ENCODE measurements at regions not wholly inside any gene's neighbourhood (a gene's known extent, or its start where the extent isn't known, plus 50 kb on each side); places are given as distances from the start of the nearest gene placed in this dataset.

DNA sequence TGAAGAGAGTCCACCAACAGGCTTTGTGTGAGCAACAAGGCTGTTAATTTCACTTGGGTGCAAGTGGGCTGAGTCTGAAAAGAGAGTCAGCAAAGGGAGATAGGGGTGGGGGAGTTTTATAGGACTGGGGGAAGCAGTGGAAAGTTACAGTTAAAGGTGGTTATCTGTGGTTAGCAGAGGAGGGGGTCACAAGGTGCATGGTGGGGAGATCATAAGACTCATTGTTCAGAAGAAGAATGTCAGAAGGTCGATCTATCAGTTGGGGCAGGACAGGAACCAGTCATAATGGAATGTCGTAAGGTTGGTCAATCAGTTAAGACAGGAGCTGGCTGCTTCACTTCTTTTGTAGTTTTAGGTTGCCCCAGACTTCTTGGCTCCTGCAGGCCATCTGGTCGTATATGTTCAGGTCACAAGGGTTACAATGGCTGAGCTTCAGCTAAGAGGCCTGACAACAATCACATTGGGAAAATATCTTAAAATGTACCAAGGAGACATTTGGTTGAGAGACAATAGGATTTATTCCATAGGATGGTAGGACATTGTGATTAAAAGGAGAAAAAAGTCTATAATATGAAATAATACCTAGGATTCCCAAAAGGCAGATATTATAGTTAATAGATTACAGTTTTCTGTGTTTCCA is 356.4 kb downstream of the ANKRD7 start:
- intact Hi-C loops (cut with micrococcal nuclease) = no loop called here
- DNase-seq = no peak
- Histone ChIP-seq H3K9me3 (replicated peaks) (no peaks in the 10 kb centered on the region), H3K4me1 (no peaks in the 10 kb centered on the region), H3K36me3 (no peaks in the 10 kb centered on the region), H3K27ac (replicated peaks) (no peak overlapping the region), H3K4me3 (no peak overlapping the region), H3K27me3 (ENCODE audit: low read depth) (no peaks in the 10 kb centered on the region)
- TF ChIP-seq, protein P1, sequence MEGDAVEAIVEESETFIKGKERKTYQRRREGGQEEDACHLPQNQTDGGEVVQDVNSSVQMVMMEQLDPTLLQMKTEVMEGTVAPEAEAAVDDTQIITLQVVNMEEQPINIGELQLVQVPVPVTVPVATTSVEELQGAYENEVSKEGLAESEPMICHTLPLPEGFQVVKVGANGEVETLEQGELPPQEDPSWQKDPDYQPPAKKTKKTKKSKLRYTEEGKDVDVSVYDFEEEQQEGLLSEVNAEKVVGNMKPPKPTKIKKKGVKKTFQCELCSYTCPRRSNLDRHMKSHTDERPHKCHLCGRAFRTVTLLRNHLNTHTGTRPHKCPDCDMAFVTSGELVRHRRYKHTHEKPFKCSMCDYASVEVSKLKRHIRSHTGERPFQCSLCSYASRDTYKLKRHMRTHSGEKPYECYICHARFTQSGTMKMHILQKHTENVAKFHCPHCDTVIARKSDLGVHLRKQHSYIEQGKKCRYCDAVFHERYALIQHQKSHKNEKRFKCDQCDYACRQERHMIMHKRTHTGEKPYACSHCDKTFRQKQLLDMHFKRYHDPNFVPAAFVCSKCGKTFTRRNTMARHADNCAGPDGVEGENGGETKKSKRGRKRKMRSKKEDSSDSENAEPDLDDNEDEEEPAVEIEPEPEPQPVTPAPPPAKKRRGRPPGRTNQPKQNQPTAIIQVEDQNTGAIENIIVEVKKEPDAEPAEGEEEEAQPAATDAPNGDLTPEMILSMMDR (IDR thresholded peaks at IDR 0.05; ENCODE audit: borderline replicate concordance) = no peak

DNA sequence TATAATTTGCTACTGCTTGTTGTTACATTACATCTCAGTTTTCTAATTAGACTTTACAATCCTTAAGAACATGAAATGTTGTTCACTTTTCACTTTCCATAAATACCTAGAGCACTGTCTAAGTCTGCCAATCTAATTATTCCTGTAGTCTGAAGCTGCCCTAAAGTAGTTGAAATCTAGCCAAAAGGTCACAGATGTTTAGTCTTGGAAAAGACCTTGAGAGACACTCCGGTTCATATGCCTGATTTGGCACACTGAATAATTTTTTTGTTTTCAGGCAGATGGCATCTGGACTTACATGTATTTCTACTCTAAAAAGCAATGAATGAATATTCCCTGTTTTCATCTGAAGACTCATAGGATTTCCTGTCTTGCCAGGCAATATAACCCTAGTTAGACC is 359.1 kb downstream of the ANKRD7 start:
- Histone ChIP-seq H3K9me3 (replicated peaks) (peaks cover 8% of the 10 kb centered on the region), H3K36me3 (no peaks in the 10 kb centered on the region), H3K27me3 (ENCODE audit: low read depth) (no peaks in the 10 kb centered on the region), H3K4me3 (no peak overlapping the region), H3K4me1 (no peaks in the 10 kb centered on the region), H3K27ac (replicated peaks) (no peak overlapping the region)
- DNase-seq = no peak
- intact Hi-C loops (cut with micrococcal nuclease) = no loop called here
- TF ChIP-seq, protein P1 (IDR thresholded peaks at IDR 0.05; ENCODE audit: borderline replicate concordance) = no peak

DNA sequence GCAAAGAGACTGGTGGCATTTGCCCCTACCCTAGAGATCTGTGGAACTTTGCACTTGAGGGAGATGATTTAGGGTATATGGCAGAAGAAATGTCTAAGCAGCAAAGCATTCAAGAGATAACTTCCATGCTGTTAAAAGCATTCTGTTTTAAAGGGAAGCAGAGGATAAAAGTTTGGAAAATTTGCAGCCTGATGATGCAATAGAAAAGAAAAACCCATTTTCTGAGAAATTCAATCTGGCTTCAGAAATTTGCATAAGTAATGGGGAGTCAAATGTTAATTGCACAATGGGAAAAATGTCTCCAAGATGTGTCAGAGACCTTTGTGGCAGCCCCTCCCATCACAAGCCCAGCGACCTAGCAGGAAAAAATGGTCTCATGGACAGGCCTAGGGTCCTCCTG is 361.7 kb downstream of the ANKRD7 start:
- intact Hi-C loops (cut with micrococcal nuclease) = no loop called here
- TF ChIP-seq, protein P1 (IDR thresholded peaks at IDR 0.05; ENCODE audit: borderline replicate concordance) = no peak
- Histone ChIP-seq H3K9me3 (replicated peaks) (peaks cover 8% of the 10 kb centered on the region), H3K4me1 (no peaks in the 10 kb centered on the region), H3K36me3 (no peaks in the 10 kb centered on the region), H3K4me3 (no peak overlapping the region), H3K27me3 (ENCODE audit: low read depth) (no peaks in the 10 kb centered on the region), H3K27ac (replicated peaks) (no peak overlapping the region)
- no peak for DNase-seq

GRCh38 chr7:118590107-118590506 is 365.6 kb downstream of the ANKRD7 start:
- intact Hi-C loops (cut with micrococcal nuclease) = no loop called here
- no peak overlapping the region for H3K4me3 ChIP-seq
- H3K4me1 ChIP-seq = no peaks in the 10 kb centered on the region
- no peaks in the 10 kb centered on the region for H3K36me3 ChIP-seq
- H3K9me3 ChIP-seq (replicated peaks) = peaks cover 8% of the 10 kb centered on the region
- DNase-seq = no peak
- TF ChIP-seq, protein P1 (IDR thresholded peaks at IDR 0.05; ENCODE audit: borderline replicate concordance) = no peak
- no peak overlapping the region for H3K27ac ChIP-seq (replicated peaks)
- no peaks in the 10 kb centered on the region for H3K27me3 ChIP-seq (ENCODE audit: low read depth)

DNA sequence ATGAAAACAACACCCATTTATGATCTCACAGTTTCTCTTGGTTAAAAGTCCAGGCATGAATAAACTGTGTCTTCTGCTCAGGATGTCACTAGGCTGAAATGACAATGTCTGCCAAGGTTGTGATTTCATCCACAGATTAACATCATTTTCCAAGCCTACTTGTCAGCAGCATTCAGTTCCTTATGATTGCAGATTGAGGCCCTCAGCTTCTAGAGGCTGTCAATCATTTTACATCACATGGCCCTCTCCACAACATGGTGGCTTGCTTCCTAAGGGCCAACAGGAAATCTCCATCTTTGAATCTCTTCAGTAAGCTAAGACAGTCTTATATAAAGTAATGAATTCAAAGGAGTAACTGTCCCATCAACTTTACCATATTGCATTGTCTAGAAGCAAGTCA is 377.6 kb downstream of the ANKRD7 start:
- DNase-seq = no peak
- Histone ChIP-seq H3K36me3 (no peaks in the 10 kb centered on the region), H3K27ac (replicated peaks) (no peak overlapping the region), H3K4me1 (no peaks in the 10 kb centered on the region), H3K27me3 (ENCODE audit: low read depth) (no peaks in the 10 kb centered on the region), H3K9me3 (replicated peaks) (peaks cover 5% of the 10 kb centered on the region), H3K4me3 (no peak overlapping the region)
- intact Hi-C loops (cut with micrococcal nuclease) = no loop called here
- TF ChIP-seq, protein P1 (IDR thresholded peaks at IDR 0.05; ENCODE audit: borderline replicate concordance) = no peak
